DOHH2 (cell line): ENCODE measurements at regions not wholly inside any gene's neighbourhood (a gene's known extent, or its start where the extent isn't known, plus 50 kb on each side); places are given as distances from the start of the nearest gene placed in this dataset.

Source experiments
- H3F3A ChIP-seq: fragments of 200-600 bp; sonication (generic), shearing (Covaris generic); 2 replicates; pipeline ENCODE4 v1.6.0; 2016; ENCODE audit warnings: antibody characterized with exemption, mild to moderate bottlenecking; ENCODE audit not compliant: control insufficient read depth, insufficient read depth
- H3K27ac ChIP-seq: fragments of 200-600 bp; sonication (generic); 2 replicates; pipeline ENCODE4 v1.5.1; 2014; ENCODE audit warnings: low read depth, mild to moderate bottlenecking, low read length, moderate library complexity
- H3K27me3 ChIP-seq: fragments of 200-600 bp; sonication (generic); 2 replicates; pipeline ENCODE4 v1.6.1; 2014; ENCODE audit warnings: mild to moderate bottlenecking, low read length, mixed read lengths; ENCODE audit not compliant: control insufficient read depth
- H3K36me3 ChIP-seq: fragments of 200-600 bp; sonication (generic); 2 replicates; pipeline ENCODE4 v1.6.1; 2014; ENCODE audit warnings: mild to moderate bottlenecking, low read length, moderate library complexity, mixed read lengths; ENCODE audit not compliant: control insufficient read depth
- H3K4me1 ChIP-seq: fragments of 200-600 bp; sonication (generic); 2 replicates; pipeline ENCODE4 v1.6.1; 2014; ENCODE audit warnings: mild to moderate bottlenecking, low read length, mixed read lengths; ENCODE audit not compliant: control insufficient read depth
- H3K4me2 ChIP-seq: fragments of 200-600 bp; sonication (generic); 2 replicates; pipeline ENCODE4 v1.6.0; 2014; ENCODE audit warnings: mild to moderate bottlenecking, low read length, moderate library complexity
- H3K4me3 ChIP-seq: fragments of 200-600 bp; sonication (generic); 2 replicates; pipeline ENCODE4 v1.5.1; 2014; ENCODE audit warnings: mild to moderate bottlenecking, low read length, mixed read lengths
- H3K79me2 ChIP-seq: fragments of 200-600 bp; sonication (generic); 2 replicates; pipeline ENCODE4 v1.6.1; 2014; ENCODE audit warnings: mild to moderate bottlenecking, low read length, mixed read lengths; ENCODE audit not compliant: control insufficient read depth
- H3K9me2 ChIP-seq: fragments of 200-600 bp; sonication (generic); replicated peaks from 2 replicates; pipeline ENCODE4 v1.6.1; 2014; ENCODE audit warnings: mild to moderate bottlenecking, low read length, mixed read lengths; ENCODE audit not compliant: control insufficient read depth
- H3K9me3 ChIP-seq: fragments of 200-600 bp; sonication (generic); 2 replicates; pipeline ENCODE4 v1.6.1; 2014; ENCODE audit warnings: antibody characterized with exemption, low read length, mixed read lengths; ENCODE audit not compliant: control insufficient read depth, insufficient read depth
- H4K20me1 ChIP-seq: fragments of 200-600 bp; sonication (generic); 2 replicates; pipeline ENCODE4 v1.6.0; 2014; ENCODE audit warnings: low read depth, mild to moderate bottlenecking, antibody characterized with exemption, low read length, moderate library complexity; ENCODE audit not compliant: control insufficient read depth, insufficient read depth
- EZH2phosphoT487 ChIP-seq: fragments of 200-600 bp; sonication (generic); IDR thresholded peaks from 2 replicates; pipeline ENCODE4 v1.6.1; 2017; ENCODE audit warnings: borderline replicate concordance, mild to moderate bottlenecking, antibody characterized with exemption, low read length, moderate library complexity, mixed read lengths
- TF ChIP-seq, protein P1 (sequence below): fragments of 200-600 bp; sonication (generic); IDR thresholded peaks from one replicate; pipeline ENCODE4 v1.5.1; 2014; ENCODE audit warnings: antibody characterized with exemption, mild to moderate bottlenecking, low read depth, low read length; ENCODE audit not compliant: poor library complexity, severe bottlenecking

DNA sequence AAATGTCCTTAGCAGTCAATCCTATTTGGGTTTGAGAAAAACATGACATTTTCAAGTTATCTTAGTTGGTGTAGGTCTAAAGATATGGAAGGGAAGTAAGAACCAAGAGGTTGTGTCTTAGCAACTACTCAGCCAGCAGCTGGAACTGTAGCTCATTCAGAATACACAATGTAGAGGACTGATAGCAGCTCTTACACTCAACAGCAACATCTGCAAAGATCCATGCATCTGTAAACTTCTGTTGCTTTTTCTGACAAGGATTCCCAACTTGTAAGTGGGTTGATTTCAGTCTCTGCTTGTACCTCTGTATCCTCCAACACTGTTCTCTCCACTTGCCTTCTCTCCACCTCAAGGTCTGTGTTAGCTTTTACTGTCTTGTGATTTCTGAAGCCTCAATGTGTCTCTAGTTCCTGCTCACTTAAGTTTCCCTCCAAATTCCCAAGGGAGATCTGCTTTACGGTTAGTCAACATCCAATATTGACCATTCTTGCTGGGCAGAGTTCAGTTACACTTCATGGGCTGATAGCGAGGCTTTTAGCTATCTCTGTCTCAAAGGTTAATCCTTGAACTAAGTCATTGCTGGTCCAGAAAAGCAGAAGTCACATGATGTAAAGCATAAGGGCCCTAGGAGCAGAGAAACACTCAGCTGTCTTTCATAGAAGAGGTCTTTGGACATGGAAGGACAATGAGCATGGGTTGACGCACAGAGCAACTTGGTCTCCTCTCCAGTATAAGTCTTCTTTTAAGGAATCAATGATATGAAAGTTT, 71.6 kb upstream of the LGSN start:
- Histone ChIP-seq H3K9me3 (no peaks in the 10 kb centered on the region), H3K4me3 (no peak overlapping the region), H3K79me2 (no peaks in the 10 kb centered on the region), H3K4me2 (no peak overlapping the region), H3K27me3 (no peaks in the 10 kb centered on the region), H3K36me3 (no peaks in the 10 kb centered on the region), H3F3A (no peaks in the 10 kb centered on the region), H3K4me1 (no peaks in the 10 kb centered on the region), H3K27ac (no peak overlapping the region), H4K20me1 (no peaks in the 10 kb centered on the region), H3K9me2 (no peaks in the 10 kb centered on the region)
- TF ChIP-seq EZH2phosphoT487: no peak
- TF ChIP-seq, protein P1, sequence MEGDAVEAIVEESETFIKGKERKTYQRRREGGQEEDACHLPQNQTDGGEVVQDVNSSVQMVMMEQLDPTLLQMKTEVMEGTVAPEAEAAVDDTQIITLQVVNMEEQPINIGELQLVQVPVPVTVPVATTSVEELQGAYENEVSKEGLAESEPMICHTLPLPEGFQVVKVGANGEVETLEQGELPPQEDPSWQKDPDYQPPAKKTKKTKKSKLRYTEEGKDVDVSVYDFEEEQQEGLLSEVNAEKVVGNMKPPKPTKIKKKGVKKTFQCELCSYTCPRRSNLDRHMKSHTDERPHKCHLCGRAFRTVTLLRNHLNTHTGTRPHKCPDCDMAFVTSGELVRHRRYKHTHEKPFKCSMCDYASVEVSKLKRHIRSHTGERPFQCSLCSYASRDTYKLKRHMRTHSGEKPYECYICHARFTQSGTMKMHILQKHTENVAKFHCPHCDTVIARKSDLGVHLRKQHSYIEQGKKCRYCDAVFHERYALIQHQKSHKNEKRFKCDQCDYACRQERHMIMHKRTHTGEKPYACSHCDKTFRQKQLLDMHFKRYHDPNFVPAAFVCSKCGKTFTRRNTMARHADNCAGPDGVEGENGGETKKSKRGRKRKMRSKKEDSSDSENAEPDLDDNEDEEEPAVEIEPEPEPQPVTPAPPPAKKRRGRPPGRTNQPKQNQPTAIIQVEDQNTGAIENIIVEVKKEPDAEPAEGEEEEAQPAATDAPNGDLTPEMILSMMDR: no peak

DNA sequence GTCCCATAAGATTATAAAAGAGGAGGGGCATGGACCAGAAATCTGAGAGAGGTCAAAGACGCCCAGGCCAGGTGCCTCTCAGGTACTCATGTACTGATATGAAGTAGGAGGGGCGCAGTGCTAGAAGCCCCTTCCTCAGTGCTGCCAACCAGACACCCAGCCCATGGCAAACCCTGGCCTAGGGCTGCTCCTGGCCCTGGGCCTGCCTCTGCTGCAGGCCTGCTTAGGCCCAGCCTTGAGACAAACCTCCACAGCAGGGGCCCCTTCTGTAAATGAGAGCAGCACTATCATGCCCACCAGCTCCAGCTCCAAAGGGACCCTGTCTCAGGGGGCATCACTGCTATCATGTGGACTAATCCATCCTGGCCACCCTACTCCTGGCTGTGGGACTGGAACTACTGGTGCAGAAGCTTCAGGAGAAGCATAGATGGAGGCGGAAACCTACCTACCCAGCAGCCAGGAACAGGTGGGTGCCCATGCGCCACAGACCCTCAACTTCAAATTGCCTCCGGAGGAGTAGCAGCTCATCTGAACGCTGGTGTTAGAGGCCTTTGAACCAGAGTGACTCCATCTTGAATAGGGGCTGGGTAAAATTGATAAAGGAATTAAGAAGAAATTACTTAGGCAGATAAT, 72.4 kb upstream of the LGSN start:
- Histone ChIP-seq H3K4me1 (no peaks in the 10 kb centered on the region), H3K4me2 (no peak overlapping the region)
- TF ChIP-seq EZH2phosphoT487: no peak
- TF ChIP-seq, protein P1: no peak

DNA sequence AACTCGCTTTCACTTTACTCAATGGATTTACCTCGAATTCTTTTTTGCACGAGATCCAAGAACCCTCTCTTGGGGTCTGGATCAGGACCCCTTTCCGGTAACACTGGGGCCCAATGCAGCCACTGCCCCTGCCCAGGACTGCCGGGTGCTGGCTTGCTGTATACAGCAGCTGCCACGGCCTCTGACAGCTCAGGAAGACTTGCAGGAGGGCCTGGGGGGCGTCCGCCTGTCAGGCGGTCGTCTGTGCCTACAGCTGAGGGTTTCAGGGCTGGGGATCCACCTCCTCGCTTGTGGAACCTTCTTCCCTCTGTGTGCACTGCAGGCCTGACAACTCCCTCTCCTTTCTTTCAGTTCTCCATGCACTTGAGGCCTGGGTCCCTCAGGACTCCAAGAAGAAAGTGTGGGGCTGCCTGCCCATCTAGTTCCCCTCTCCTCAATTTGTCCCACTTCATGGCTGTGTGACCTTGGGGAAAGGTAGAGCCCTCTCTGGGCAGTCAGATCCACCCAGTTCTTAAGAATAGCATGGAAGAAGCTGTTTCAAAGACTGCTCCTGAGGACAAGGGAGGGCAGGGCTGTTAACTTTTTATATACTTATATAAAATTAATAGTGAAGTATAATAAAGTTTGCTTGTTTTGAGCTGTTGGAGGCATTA, 75.0 kb upstream of the LGSN start:
- no peak for TF ChIP-seq EZH2phosphoT487
- TF ChIP-seq, protein P1: no peak

More for the DNA sequence above, 72.4 kb upstream of the LGSN start:
- no peak overlapping the region for H3K4me3 ChIP-seq
- H3K27ac ChIP-seq: no peak overlapping the region
- H3K9me3 ChIP-seq: no peaks in the 10 kb centered on the region
- no peaks in the 10 kb centered on the region for H3K79me2 ChIP-seq
- no peaks in the 10 kb centered on the region for H3K36me3 ChIP-seq
- no peaks in the 10 kb centered on the region for H4K20me1 ChIP-seq
- no peaks in the 10 kb centered on the region for H3F3A ChIP-seq
- no peaks in the 10 kb centered on the region for H3K27me3 ChIP-seq
- H3K9me2 ChIP-seq: no peaks in the 10 kb centered on the region

More for the DNA sequence above, 75.0 kb upstream of the LGSN start:
- H4K20me1 ChIP-seq: no peaks in the 10 kb centered on the region
- H3K27me3 ChIP-seq: no peaks in the 10 kb centered on the region
- H3K4me2 ChIP-seq: no peak overlapping the region
- H3K27ac ChIP-seq: no peak overlapping the region
- H3K9me2 ChIP-seq: no peaks in the 10 kb centered on the region
- no peaks in the 10 kb centered on the region for H3K4me1 ChIP-seq
- no peak overlapping the region for H3K4me3 ChIP-seq
- H3K79me2 ChIP-seq: no peaks in the 10 kb centered on the region
- H3F3A ChIP-seq: no peaks in the 10 kb centered on the region
- H3K36me3 ChIP-seq: no peaks in the 10 kb centered on the region
- no peaks in the 10 kb centered on the region for H3K9me3 ChIP-seq
